Epithelial cell of esophagus (primary cell): ENCODE measurements at regions not wholly inside any gene's neighbourhood (a gene's known extent, or its start where the extent isn't known, plus 50 kb on each side); places are given as distances from the start of the nearest gene placed in this dataset.

ENCODE experiments used
- DNase-seq: peaks from one replicate; pipeline ENCODE4 v3.0.0; 2010; ENCODE audit warnings: low read depth
- H3K4me3 ChIP-seq: 2 replicates; pipeline ENCODE4 v1.5.1; 2011; ENCODE audit warnings: mild to moderate bottlenecking, low read length, control low read depth
- TF ChIP-seq, protein P1 (sequence below): IDR thresholded peaks from 2 replicates; pipeline ENCODE4 v1.5.1; 2011; ENCODE audit warnings: low read depth, mild to moderate bottlenecking, low read length, control low read depth, inconsistent platforms; ENCODE audit not compliant: insufficient read depth; ENCODE audit errors: missing control alignments

DNA sequence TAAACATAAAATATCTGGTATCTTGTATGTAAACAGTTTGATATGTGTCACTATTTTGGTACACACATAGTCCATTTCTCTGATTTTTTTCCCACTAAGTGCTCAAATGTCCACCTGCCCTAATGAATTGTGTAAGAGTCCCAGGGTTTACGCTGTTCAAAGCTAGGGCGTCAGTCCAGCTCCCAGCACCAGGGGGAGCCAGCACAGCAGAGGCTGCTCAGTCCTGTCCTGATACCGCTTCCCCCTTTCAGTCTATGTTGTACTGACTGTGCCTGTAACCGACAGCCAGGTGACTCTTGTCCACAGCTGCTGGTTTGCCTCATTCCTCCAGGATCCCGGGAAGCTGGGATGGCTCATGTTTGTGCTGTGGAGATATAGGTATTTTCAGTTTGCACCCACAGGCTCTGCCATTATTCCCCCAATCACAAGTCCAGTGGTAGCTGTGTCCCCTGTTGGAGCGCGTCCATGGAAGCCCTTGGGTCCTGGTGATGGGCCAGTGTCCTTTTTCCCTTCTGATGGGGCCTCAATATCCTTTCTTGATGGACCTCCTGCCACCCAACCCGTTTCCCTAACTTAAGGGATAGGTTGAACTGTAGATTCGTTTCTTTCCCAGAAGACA lies 242.0 kb downstream of the NEDD1 start:
- peak; percentile 66 for DNase-seq
- TF ChIP-seq, protein P1, sequence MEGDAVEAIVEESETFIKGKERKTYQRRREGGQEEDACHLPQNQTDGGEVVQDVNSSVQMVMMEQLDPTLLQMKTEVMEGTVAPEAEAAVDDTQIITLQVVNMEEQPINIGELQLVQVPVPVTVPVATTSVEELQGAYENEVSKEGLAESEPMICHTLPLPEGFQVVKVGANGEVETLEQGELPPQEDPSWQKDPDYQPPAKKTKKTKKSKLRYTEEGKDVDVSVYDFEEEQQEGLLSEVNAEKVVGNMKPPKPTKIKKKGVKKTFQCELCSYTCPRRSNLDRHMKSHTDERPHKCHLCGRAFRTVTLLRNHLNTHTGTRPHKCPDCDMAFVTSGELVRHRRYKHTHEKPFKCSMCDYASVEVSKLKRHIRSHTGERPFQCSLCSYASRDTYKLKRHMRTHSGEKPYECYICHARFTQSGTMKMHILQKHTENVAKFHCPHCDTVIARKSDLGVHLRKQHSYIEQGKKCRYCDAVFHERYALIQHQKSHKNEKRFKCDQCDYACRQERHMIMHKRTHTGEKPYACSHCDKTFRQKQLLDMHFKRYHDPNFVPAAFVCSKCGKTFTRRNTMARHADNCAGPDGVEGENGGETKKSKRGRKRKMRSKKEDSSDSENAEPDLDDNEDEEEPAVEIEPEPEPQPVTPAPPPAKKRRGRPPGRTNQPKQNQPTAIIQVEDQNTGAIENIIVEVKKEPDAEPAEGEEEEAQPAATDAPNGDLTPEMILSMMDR = peak; percentile 84
- H3K4me3 ChIP-seq = no peak overlapping the region

DNA sequence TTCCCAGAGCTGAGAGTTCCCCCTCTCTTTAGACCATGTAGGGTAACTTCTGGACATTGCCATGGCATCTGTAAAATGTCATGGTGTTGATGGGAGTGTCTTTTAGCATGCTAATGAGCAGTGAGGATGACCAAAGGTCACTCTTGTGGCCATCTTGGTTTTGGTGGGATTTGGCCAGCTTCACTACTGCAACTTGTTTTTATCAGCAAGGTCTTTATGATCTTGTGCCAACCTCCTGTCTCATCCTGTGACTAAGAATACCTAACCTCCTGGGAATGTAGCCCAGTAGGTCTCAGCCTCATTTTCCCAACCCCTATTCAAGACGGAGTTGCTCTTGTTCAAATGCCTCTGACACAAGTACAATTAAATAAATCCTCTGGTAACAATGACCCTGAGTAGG lies 244.4 kb downstream of the NEDD1 start:
- H3K4me3 ChIP-seq = no peak overlapping the region
- DNase-seq = peak; percentile 54
- TF ChIP-seq, protein P1 = no peak

DNA sequence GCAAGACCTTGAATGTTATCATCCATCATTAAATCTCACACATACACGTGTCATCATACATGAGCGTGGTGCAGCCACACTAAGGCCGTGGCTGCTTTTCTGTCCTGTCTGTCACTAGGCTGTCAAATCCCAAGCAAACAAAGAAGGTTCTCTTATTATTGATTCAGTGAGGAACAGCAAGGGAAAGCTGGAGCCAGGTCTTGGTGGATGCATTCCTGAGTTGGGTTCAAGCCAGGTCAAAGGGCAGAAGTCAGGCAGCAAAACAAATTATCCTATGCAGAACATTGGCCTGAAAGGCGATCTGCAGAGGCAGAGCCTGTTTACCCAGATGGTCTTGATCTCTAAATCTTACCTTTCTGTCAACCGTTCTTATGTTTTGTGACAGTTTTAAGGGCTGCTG lies 252.3 kb downstream of the NEDD1 start:
- TF ChIP-seq, protein P1 = no peak
- H3K4me3 ChIP-seq = no peak overlapping the region
- DNase-seq = no peak

DNA sequence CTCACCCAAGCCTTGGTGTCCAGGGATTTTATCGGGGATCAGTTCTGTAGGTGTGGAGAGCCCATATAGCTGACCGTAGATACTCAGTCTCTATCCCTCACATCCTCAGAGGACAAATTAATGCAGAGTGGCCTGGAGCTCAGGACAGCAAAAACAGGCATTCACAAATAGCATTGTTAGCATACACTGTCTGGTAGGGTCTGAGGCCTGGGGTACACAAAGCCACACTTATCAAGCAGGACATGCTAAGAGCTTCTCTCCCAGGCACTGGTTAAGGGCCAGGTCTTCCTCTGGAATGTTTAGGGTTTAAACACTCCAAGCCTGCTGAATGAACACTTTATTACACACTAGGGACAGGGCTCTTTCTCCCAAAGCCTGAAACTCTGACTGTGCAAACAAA lies 253.2 kb downstream of the NEDD1 start:
- TF ChIP-seq, protein P1 = no peak
- no peak for DNase-seq
- no peak overlapping the region for H3K4me3 ChIP-seq

DNA sequence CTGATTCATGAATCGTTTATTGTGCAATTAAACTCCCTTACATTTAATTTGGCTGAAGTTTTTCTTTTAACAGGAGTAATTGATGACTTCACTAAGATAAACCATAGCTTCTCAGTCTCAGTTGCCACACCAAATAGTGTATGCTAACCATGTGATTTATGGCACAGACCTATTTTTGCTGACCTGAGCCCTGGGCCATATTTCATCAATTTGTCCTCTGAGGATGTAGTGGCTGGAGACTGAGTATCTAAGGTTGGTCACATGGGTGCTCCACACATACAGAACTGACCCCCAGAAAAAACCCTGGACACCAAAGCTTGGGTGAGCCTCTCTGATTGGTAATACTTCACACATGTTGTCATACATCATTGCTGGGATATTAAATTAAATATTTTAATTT lies 255.1 kb downstream of the NEDD1 start:
- no peak overlapping the region for H3K4me3 ChIP-seq
- TF ChIP-seq, protein P1 = no peak
- no peak for DNase-seq

DNA sequence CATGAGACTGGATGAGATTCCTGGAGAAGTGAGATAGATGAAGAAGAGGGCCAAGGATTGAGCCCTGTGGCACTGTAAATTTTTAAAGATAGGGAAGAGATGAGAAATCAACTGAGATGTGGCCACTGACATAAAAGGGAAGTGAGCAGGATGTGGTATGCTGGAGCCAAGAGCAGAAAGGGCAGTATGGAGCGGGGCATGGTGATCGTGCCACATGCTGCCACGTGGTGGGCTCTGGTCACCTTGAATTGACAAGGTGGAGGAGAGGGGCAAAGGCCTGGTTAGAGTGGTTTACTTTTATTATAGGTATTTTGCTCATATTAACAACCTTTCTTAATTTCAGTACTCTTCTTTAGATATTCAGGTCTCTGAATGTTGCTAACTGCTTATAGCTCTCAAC lies 257.9 kb downstream of the NEDD1 start:
- no peak overlapping the region for H3K4me3 ChIP-seq
- DNase-seq = no peak
- TF ChIP-seq, protein P1 = no peak

DNA sequence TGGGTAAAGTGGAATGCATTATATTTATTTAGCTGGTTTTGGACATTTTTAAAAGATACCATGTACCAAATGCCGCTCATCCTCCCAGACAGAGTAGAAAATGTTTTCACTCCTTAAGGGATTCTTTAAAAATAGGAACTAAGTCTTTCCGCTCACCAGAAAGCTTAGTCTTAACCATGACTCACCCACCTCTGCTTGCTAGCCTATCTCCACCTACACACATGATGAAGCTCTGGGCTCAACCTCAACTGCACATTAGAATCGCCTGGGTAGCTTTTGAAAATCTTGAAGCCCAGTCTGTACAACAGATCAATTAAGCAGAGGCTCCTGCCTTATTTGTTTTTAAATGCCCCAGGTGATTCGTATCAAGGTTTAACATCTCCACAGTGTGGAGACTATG lies 260.5 kb downstream of the NEDD1 start:
- H3K4me3 ChIP-seq = no peak overlapping the region
- TF ChIP-seq, protein P1 = no peak
- peak; percentile 2 for DNase-seq
